ENCODE measurements at regions not wholly inside any gene's neighbourhood (a gene's known extent, or its start where the extent isn't known, plus 50 kb on each side); places are given as distances from the start of the nearest gene placed in this dataset.

GRCh38 chr6:23096876-23097275, 527.5 kb downstream of the HDGFL1 start:
- TF ChIP-seq, protein P1, sequence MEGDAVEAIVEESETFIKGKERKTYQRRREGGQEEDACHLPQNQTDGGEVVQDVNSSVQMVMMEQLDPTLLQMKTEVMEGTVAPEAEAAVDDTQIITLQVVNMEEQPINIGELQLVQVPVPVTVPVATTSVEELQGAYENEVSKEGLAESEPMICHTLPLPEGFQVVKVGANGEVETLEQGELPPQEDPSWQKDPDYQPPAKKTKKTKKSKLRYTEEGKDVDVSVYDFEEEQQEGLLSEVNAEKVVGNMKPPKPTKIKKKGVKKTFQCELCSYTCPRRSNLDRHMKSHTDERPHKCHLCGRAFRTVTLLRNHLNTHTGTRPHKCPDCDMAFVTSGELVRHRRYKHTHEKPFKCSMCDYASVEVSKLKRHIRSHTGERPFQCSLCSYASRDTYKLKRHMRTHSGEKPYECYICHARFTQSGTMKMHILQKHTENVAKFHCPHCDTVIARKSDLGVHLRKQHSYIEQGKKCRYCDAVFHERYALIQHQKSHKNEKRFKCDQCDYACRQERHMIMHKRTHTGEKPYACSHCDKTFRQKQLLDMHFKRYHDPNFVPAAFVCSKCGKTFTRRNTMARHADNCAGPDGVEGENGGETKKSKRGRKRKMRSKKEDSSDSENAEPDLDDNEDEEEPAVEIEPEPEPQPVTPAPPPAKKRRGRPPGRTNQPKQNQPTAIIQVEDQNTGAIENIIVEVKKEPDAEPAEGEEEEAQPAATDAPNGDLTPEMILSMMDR (IDR thresholded peaks at IDR 0.05), result no peak
- no peak for TF ChIP-seq POLR2AphosphoS5 (IDR thresholded peaks at IDR 0.05)

Data from stomach (tissue), 4 donors.